HL-60 (cell line): ENCODE measurements at regions not wholly inside any gene's neighbourhood (a gene's known extent, or its start where the extent isn't known, plus 50 kb on each side); places are given as distances from the start of the nearest gene placed in this dataset.

Experiments
- CTCF ChIP-seq: IDR thresholded peaks from one replicate; pipeline ENCODE4 v1.5.1; 2011; ENCODE audit warnings: low read length, control low read depth, inconsistent platforms; ENCODE audit not compliant: insufficient read depth
- GABPA ChIP-seq: IDR thresholded peaks from 2 replicates; pipeline ENCODE4 v1.6.1; 2012; ENCODE audit warnings: low read depth
- POLR2AphosphoS5 ChIP-seq: IDR thresholded peaks from 2 replicates; pipeline ENCODE4 v1.6.1; 2012; ENCODE audit warnings: low read depth
- REST ChIP-seq: IDR thresholded peaks from 2 replicates; pipeline ENCODE4 v1.6.1; 2012; ENCODE audit warnings: low read depth; ENCODE audit not compliant: insufficient replicate concordance
- SPI1 ChIP-seq: IDR thresholded peaks from 2 replicates; pipeline ENCODE4 v1.6.1; 2012; ENCODE audit warnings: low read depth, mild to moderate bottlenecking, borderline replicate concordance

- TF ChIP-seq CTCF: no peak
- TF ChIP-seq POLR2AphosphoS5: no peak
- TF ChIP-seq REST: no peak
- TF ChIP-seq GABPA: no peak
- no peak for TF ChIP-seq SPI1
Observed at GRCh38 chr11:92696076-92696475, 273.4 kb upstream of the MTNR1B start.
